GM12891 (cell line): ENCODE measurements at regions not wholly inside any gene's neighbourhood (a gene's known extent, or its start where the extent isn't known, plus 50 kb on each side); places are given as distances from the start of the nearest gene placed in this dataset.

Source experiments
- DNase-seq: peaks from one replicate; pipeline ENCODE4 v3.0.0; 2011; ENCODE audit warnings: low spot score; ENCODE audit not compliant: insufficient read length
- FAIRE-seq: peaks from 2 replicates; lab custom pipeline; 2011; peaks lifted over from hg19 to GRCh38; lab: Jason Lieb, UNC
- PAX5 ChIP-seq: IDR thresholded peaks from 2 replicates; pipeline ENCODE4 v1.6.1; 2011; ENCODE audit warnings: low read length, moderate library complexity, mild to moderate bottlenecking; ENCODE audit not compliant: insufficient read depth, severe bottlenecking
- POLR2A ChIP-seq: IDR thresholded peaks from 2 replicates; pipeline ENCODE4 v1.6.1; 2011; ENCODE audit warnings: low read depth, low read length, control low read depth
- POLR2AphosphoS5 ChIP-seq: IDR thresholded peaks from 2 replicates; pipeline ENCODE4 v1.6.1; 2011; ENCODE audit warnings: low read depth, low read length, control low read depth
- POU2F2 ChIP-seq: IDR thresholded peaks from 2 replicates; pipeline ENCODE4 v1.6.1; 2011; ENCODE audit warnings: low read depth, mild to moderate bottlenecking, control low read depth, low read length, moderate library complexity
- SPI1 ChIP-seq: IDR thresholded peaks from 2 replicates; pipeline ENCODE4 v1.6.1; 2011; ENCODE audit warnings: low read depth, low read length, control low read depth
- TAF1 ChIP-seq: IDR thresholded peaks from 2 replicates; pipeline ENCODE4 v1.6.1; 2011; ENCODE audit warnings: low read depth, low read length, control low read depth

DNA sequence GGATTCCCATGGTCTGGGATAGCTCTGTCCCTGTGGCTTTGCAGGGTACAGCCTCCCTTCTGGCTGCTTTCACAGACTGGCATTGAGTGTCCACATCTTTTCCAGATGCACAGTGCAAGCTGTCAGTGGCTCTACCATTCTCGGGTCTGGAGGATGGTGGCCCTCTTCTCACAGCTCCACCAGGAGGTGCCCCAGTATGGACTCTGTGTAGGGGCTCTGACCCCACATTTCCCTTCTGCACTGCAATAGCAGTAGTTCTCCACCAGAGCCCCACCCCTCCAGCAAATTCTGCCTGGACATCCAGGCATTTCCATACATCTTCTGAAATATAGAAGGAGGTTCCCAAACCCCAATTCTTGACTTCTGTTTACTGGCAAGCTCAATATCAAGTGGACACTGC is 50.2 kb upstream of the GRID2 start:
- no peak for FAIRE-seq
- no peak for TF ChIP-seq POU2F2
- no peak for TF ChIP-seq POLR2AphosphoS5
- TF ChIP-seq SPI1 = no peak
- no peak for TF ChIP-seq PAX5
- TF ChIP-seq TAF1 = no peak
- TF ChIP-seq POLR2A = no peak
- no peak for DNase-seq
